Right lobe of liver (tissue), 6 donors: ENCODE measurements at regions not wholly inside any gene's neighbourhood (a gene's known extent, or its start where the extent isn't known, plus 50 kb on each side); places are given as distances from the start of the nearest gene placed in this dataset.
A peak's percentile ranks its signal among the peaks of the same experiment; 100 is the strongest.

Source experiments
- ATAC-seq, 4 donors: fragments of 200-7000 bp; cut with Tn5 transposase; one replicate each; pipeline ENCODE4 v1.9.1; 2020; ENCODE audit warnings: mild to moderate bottlenecking in 4 of 4, moderate library complexity in 4 of 4
- DNase-seq, 3 donors: peaks; one replicate each; pipeline ENCODE4 v3.0.0-alpha.2; 2020
- H3K27ac ChIP-seq, 3 donors: fragments of 200-600 bp; one replicate each; pipeline ENCODE4 v1.8.0; 2022
- H3K27me3 ChIP-seq, 2 donors: fragments of 200-600 bp; one replicate each; pipeline ENCODE4 v1.8.0; 2022
- H3K36me3 ChIP-seq, 4 donors: fragments of 200-600 bp; sonication (generic) in 1 of 4; one replicate each; pipeline versions ENCODE4 v1.5.1 to v1.8.0; 2017 to 2022; ENCODE audit warnings: control low read depth in 1 of 4
- H3K4me1 ChIP-seq, 4 donors: fragments of 200-600 bp; sonication (generic) in 1 of 4; one replicate each; pipeline versions ENCODE4 v1.5.1 to v1.8.0; 2017 to 2022; ENCODE audit warnings: control low read depth in 1 of 4
- H3K4me3 ChIP-seq, 3 donors: fragments of 200-600 bp; one replicate each; pipeline ENCODE4 v1.8.0; 2022
- H3K9me3 ChIP-seq, 4 donors: fragments of 200-600 bp; sonication (generic) in 1 of 4; one replicate each; pipeline versions ENCODE4 v1.5.1 to v1.8.0; 2017 to 2022; ENCODE audit warnings: control low read depth in 1 of 4
- POLR2A ChIP-seq: fragments of 450-650 bp; IDR thresholded peaks from one replicate; pipeline ENCODE4 v1.6.1; 2017; ENCODE audit warnings: antibody characterized with exemption, mild to moderate bottlenecking
- WGBS: methylation state at CpG from one replicate; pipeline ENCODE4 v1.1.6; 2018; ENCODE audit warnings: low coverage, low lambda C conversion rate; ENCODE audit not compliant: insufficient coverage; ENCODE audit errors: missing lambda C conversion rate; 5-methylcytosine and 5-hydroxymethylcytosine counted together
- intact Hi-C, 2 donors: fragments of 100-400 bp; cut with DNase I; formaldehyde crosslinking; loops; one replicate each; pipeline versions ENCODE4 v1.11.2 to v1.14.1; 2022
- TF ChIP-seq, protein P1 (sequence below), 4 donors: fragments of 200-600 bp in 3 of 4; fragments of 450-650 bp in 1 of 4; IDR thresholded peaks; one replicate each; pipeline versions ENCODE4 v1.5.1 to v1.8.0; 2016 to 2022; ENCODE audit warnings: antibody characterized with exemption in 4 of 4, mild to moderate bottlenecking in 2 of 4
- donor health status: DM: no; HTN: yes; CAD: no.
- donor health status: DM: no; HTN: no; CAD: no.
- donor health status: DM: no; HTN: no; CAD: no.
- donor health status: DM: no; HTN: yes; CAD: no.
- donor health status: DM: no; HTN: yes; CAD: no.

DNA sequence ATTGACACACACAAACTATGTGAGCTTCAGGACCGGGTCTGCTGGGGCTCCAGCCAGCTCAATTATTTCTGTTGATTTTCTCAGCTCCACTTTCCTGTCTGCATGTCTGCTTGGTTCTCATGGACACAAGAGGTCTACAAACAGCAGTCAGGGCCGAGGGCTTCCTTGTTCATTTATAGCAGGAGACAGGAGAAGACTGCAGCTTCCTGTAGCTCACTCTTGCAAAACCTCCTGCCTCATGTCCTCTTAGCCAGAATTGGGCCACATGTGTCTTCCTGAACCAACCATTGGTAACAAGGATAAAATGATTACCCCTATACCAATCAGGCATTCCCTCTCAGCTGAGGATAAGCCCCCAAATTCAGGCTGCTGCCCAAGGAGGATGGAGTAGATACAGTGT, 182.8 kb downstream of the TLE3 start:
- intact Hi-C loops, result no loop called here
- Histone ChIP-seq H3K36me3 (no peaks in the 10 kb centered on the region), H3K27ac (no peak overlapping the region), H3K9me3 (no peaks in the 10 kb centered on the region), H3K4me1 (no peaks in the 10 kb centered on the region), H3K27me3 (no peaks in the 10 kb centered on the region), H3K4me3 (no peak overlapping the region)
- WGBS, result 13% methylated on average over 2 of the region's 2 CpGs
- no peak for DNase-seq
- ATAC-seq, result no peak
- TF ChIP-seq, protein P1, sequence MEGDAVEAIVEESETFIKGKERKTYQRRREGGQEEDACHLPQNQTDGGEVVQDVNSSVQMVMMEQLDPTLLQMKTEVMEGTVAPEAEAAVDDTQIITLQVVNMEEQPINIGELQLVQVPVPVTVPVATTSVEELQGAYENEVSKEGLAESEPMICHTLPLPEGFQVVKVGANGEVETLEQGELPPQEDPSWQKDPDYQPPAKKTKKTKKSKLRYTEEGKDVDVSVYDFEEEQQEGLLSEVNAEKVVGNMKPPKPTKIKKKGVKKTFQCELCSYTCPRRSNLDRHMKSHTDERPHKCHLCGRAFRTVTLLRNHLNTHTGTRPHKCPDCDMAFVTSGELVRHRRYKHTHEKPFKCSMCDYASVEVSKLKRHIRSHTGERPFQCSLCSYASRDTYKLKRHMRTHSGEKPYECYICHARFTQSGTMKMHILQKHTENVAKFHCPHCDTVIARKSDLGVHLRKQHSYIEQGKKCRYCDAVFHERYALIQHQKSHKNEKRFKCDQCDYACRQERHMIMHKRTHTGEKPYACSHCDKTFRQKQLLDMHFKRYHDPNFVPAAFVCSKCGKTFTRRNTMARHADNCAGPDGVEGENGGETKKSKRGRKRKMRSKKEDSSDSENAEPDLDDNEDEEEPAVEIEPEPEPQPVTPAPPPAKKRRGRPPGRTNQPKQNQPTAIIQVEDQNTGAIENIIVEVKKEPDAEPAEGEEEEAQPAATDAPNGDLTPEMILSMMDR (IDR thresholded peaks at IDR 0.05), result no peak
- no peak for TF ChIP-seq POLR2A

DNA sequence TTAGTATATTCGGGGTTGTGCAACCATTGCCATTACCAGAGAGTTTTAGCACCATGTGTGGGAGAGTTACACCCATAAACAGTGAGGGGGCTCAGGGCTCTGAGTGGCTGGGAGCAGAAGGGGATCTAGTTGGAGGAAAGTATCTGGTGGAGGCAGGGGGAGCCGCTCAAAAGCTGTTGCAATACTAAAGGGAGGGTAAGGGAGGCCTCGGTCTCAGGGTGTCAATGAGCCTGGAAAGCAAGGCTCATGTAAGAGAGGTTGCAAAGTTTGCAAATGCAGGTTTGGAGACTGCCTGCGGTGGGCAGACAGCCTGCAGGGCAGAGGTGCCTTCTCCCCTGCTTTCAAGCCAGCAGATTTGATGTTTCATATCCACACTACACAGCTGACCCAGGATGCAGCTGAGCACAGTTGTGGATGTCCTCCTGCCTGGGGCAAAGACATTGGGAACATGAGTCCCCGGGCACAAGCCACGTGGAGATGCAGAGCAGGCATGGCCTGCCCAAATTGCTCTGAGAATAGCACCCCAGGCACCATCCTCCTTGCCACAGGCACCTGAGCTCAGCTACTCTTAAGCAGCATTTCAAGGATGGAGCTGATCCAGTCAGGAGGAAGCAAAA, 181.4 kb downstream of the TLE3 start:
- WGBS, result 54% methylated on average over 4 of the region's 6 CpGs
- Histone ChIP-seq H3K36me3 (no peaks in the 10 kb centered on the region), H3K4me3 (no peak overlapping the region), H3K4me1 (no peaks in the 10 kb centered on the region), H3K9me3 (no peaks in the 10 kb centered on the region), H3K27me3 (no peaks in the 10 kb centered on the region), H3K27ac (no peak overlapping the region)
- DNase-seq (peak in 1 of 3 donors; percentile 27), ATAC-seq (no peak)
- TF ChIP-seq POLR2A, result no peak
- TF ChIP-seq, protein P1 (IDR thresholded peaks at IDR 0.05), result no peak
- intact Hi-C loops, result no loop called here

DNA sequence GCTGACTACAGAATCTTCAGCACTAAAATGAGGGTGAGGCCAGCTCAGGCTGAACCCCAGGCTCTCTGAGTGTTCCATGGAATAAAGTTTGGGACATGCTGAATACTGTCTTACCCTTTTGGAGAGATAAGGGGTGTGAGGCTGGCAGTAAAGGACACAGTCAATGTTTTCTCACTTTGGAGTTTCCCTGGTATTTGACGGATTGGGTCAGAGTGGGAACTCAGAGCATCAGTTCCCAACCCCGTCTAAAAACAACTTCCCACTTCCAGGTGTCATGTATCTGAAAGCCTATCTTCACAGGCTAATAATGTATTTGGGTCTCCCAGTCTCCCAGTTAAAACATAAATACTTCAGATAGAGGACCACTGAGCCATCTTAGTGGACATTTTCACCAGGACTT, 180.7 kb downstream of the TLE3 start:
- Histone ChIP-seq H3K4me1 (no peaks in the 10 kb centered on the region), H3K9me3 (no peaks in the 10 kb centered on the region), H3K4me3 (no peak overlapping the region), H3K27ac (no peak overlapping the region), H3K27me3 (no peaks in the 10 kb centered on the region), H3K36me3 (no peaks in the 10 kb centered on the region)
- TF ChIP-seq, protein P1 (IDR thresholded peaks at IDR 0.05), result no peak
- no peak for TF ChIP-seq POLR2A
- intact Hi-C loops, result no loop called here
- ATAC-seq (no peak), DNase-seq (peak in 1 of 3 donors; percentile 20)
- WGBS, result 42% methylated on average over 2 of the region's 2 CpGs

DNA sequence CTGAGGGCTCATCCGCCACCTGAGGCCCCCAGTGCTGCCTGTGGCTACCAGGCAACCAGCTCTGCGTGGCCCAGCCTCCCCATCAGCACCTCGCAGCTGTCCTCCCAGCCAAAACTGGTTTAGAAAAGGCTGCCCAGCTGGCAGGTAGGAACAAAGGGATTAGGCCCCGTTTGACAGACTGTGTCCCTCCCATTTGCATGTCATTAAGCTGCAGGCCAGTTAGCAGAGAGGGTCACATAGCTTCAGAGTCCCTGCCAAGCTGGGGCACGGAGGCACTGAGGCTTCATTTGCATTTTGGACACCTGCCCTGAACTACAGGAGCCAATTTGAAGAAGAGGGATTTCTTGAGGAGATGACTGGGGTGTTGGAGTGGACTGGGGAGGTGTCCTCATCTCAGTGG, 177.9 kb downstream of the TLE3 start:
- WGBS, result no CpG with 5 or more reads among the region's 5 CpGs
- intact Hi-C loops, result no loop called here
- no peaks in the 10 kb centered on the region for H3K27me3 ChIP-seq
- TF ChIP-seq POLR2A, result no peak
- TF ChIP-seq, protein P1 (IDR thresholded peaks at IDR 0.05), result no peak
- DNase-seq (peak in 1 of 3 donors; percentile 0), ATAC-seq (no peak)
- no peak overlapping the region for H3K4me3 ChIP-seq
- no peak overlapping the region for H3K27ac ChIP-seq
- H3K4me1 ChIP-seq, result no peaks in the 10 kb centered on the region
- peaks cover 0 to 4% (median 2%) of the 10 kb centered on the region in 4 donors for H3K9me3 ChIP-seq
- no peaks in the 10 kb centered on the region for H3K36me3 ChIP-seq

DNA sequence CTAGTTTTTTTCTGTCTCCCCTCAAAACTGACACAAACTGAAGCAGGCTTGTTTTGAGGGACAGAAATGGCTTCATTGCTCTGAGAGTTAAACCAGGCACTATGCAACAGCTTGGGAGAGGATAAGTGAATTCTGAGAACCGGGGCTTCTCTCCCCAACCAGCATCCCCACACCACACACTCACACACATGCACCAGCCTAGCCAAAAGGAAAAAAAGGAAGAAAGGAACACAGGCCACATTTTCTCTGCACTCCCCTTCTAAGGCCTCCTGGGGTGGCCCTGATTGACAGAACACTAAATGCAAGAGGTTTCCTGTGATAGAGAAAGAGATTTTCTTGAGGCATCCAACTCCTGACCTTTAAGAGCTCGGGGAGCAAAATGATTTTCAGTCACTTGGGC, 177.5 kb downstream of the TLE3 start:
- Histone ChIP-seq H3K36me3 (no peaks in the 10 kb centered on the region), H3K4me1 (no peaks in the 10 kb centered on the region), H3K27me3 (no peaks in the 10 kb centered on the region), H3K4me3 (no peak overlapping the region), H3K27ac (no peak overlapping the region), H3K9me3 (peaks cover 0 to 7% (median 3%) of the 10 kb centered on the region in 4 donors)
- peak in 1 of 3 donors; percentile 17 for DNase-seq
- intact Hi-C loops, result no loop called here
- ATAC-seq, result no peak
- WGBS, result 29% methylated on average over 2 of the region's 2 CpGs
- no peak for TF ChIP-seq POLR2A
- TF ChIP-seq, protein P1 (IDR thresholded peaks at IDR 0.05), result no peak
